ENCODE measurements at regions not wholly inside any gene's neighbourhood (a gene's known extent, or its start where the extent isn't known, plus 50 kb on each side); places are given as distances from the start of the nearest gene placed in this dataset.
A peak's percentile ranks its signal among the peaks of the same experiment; 100 is the strongest.
"Not testable (repeated sequence)": the region's sequence is repeated elsewhere in the genome, so short reads cannot be mapped to it uniquely, and the experiment has no call there.

GRCh38 chr2:161070693-161071479 lies 89.3 kb upstream of the TANK start:
- Histone ChIP-seq H3K4me1 (no peaks in the 10 kb centered on the region; the same call in 1 of the 2 replicates), H3K9me3 (no peaks in the 10 kb centered on the region), H3K4me3 (no peak overlapping the region), H3K36me3 (replicated peaks) (no peaks in the 10 kb centered on the region), H3K27me3 (ENCODE audit: low read depth) (peaks cover 6% of the 10 kb centered on the region)
- no peak for DNase-seq (ENCODE audit: low spot score in 2 of 2)
- in situ Hi-C loops (cut with MboI; ENCODE audit: low sequenced_read_pairs) = no loop called here

GRCh38 chr2:161072436-161072835 lies 87.8 kb upstream of the TANK start:
- H3K9me3 ChIP-seq; H3K36me3 ChIP-seq (replicated peaks); DNase-seq (ENCODE audit: low spot score in 2 of 2); H3K4me3 ChIP-seq; H3K27me3 ChIP-seq (ENCODE audit: low read depth); H3K4me1 ChIP-seq; in situ Hi-C loops (cut with MboI; ENCODE audit: low sequenced_read_pairs): not testable (repeated sequence)

GRCh38 chr2:161075701-161076100 lies 84.5 kb upstream of the TANK start:
- DNase-seq (ENCODE audit: low spot score in 2 of 2) = peak in 1 of 2 experiments; percentile 29
- Histone ChIP-seq H3K4me3 (no peak overlapping the region), H3K36me3 (replicated peaks) (no peaks in the 10 kb centered on the region), H3K9me3 (no peaks in the 10 kb centered on the region), H3K27me3 (ENCODE audit: low read depth) (no peaks in the 10 kb centered on the region), H3K4me1 (peaks cover 4% of the 10 kb centered on the region)
- in situ Hi-C loops (cut with MboI; ENCODE audit: low sequenced_read_pairs) = no loop called here

GRCh38 chr2:161076936-161077335 lies 83.3 kb upstream of the TANK start:
- H3K4me1 ChIP-seq = peaks cover 4% of the 10 kb centered on the region
- H3K36me3 ChIP-seq (replicated peaks) = no peaks in the 10 kb centered on the region
- no peak overlapping the region for H3K4me3 ChIP-seq
- in situ Hi-C loops (cut with MboI; ENCODE audit: low sequenced_read_pairs) = no loop called here
- no peaks in the 10 kb centered on the region for H3K9me3 ChIP-seq
- no peaks in the 10 kb centered on the region for H3K27me3 ChIP-seq (ENCODE audit: low read depth)
- DNase-seq (ENCODE audit: low spot score in 2 of 2) = no peak

GRCh38 chr2:161077367-161078210 lies 82.6 kb upstream of the TANK start:
- H3K4me3 ChIP-seq = no peak overlapping the region
- in situ Hi-C loops (cut with MboI; ENCODE audit: low sequenced_read_pairs) = no loop called here
- no peaks in the 10 kb centered on the region for H3K36me3 ChIP-seq (replicated peaks)
- no peaks in the 10 kb centered on the region for H3K27me3 ChIP-seq (ENCODE audit: low read depth)
- peaks cover 4% of the 10 kb centered on the region for H3K4me1 ChIP-seq
- no peak for DNase-seq (ENCODE audit: low spot score in 2 of 2)
- H3K9me3 ChIP-seq = no peaks in the 10 kb centered on the region

- H3K27me3 ChIP-seq (ENCODE audit: low read depth) = no peaks in the 10 kb centered on the region
- DNase-seq (ENCODE audit: low spot score in 2 of 2) = peak in 1 of 2 experiments; percentile 32
- no peaks in the 10 kb centered on the region for H3K36me3 ChIP-seq (replicated peaks)
- peaks cover 4% of the 10 kb centered on the region for H3K4me1 ChIP-seq
- H3K4me3 ChIP-seq = no peak overlapping the region
- in situ Hi-C loops (cut with MboI; ENCODE audit: low sequenced_read_pairs) = no loop called here
- H3K9me3 ChIP-seq = no peaks in the 10 kb centered on the region
Observed at GRCh38 chr2:161078211-161078539, 82.1 kb upstream of the TANK start.

GRCh38 chr2:161085149-161085548 lies 75.1 kb upstream of the TANK start:
- in situ Hi-C loops (cut with MboI; ENCODE audit: low sequenced_read_pairs) = no loop called here
- Histone ChIP-seq H3K4me1 (peaks cover 10% of the 10 kb centered on the region), H3K36me3 (replicated peaks) (no peaks in the 10 kb centered on the region), H3K4me3 (no peak overlapping the region), H3K9me3 (no peaks in the 10 kb centered on the region), H3K27me3 (ENCODE audit: low read depth) (no peaks in the 10 kb centered on the region)
- DNase-seq (ENCODE audit: low spot score in 2 of 2) = peak; percentile 42 to 50

GRCh38 chr2:161088658-161089350 lies 71.4 kb upstream of the TANK start:
- Histone ChIP-seq H3K4me3 (no peak overlapping the region), H3K9me3 (no peaks in the 10 kb centered on the region), H3K36me3 (replicated peaks) (no peaks in the 10 kb centered on the region), H3K27me3 (ENCODE audit: low read depth) (no peaks in the 10 kb centered on the region), H3K4me1 (peaks cover 10% of the 10 kb centered on the region)
- in situ Hi-C loops (cut with MboI; ENCODE audit: low sequenced_read_pairs) = no loop called here
- no peak for DNase-seq (ENCODE audit: low spot score in 2 of 2)

GRCh38 chr2:161090411-161090810 lies 69.8 kb upstream of the TANK start:
- Histone ChIP-seq H3K27me3 (ENCODE audit: low read depth) (no peaks in the 10 kb centered on the region), H3K9me3 (no peaks in the 10 kb centered on the region), H3K36me3 (replicated peaks) (no peaks in the 10 kb centered on the region), H3K4me1 (peaks cover 2% of the 10 kb centered on the region), H3K4me3 (no peak overlapping the region)
- in situ Hi-C loops (cut with MboI; ENCODE audit: low sequenced_read_pairs) = no loop called here
- DNase-seq (ENCODE audit: low spot score in 2 of 2) = no peak

GRCh38 chr2:161095314-161095713 lies 64.9 kb upstream of the TANK start:
- Histone ChIP-seq H3K9me3 (no peaks in the 10 kb centered on the region), H3K36me3 (replicated peaks) (no peaks in the 10 kb centered on the region), H3K27me3 (ENCODE audit: low read depth) (no peaks in the 10 kb centered on the region), H3K4me1 (no peaks in the 10 kb centered on the region), H3K4me3 (no peak overlapping the region)
- in situ Hi-C loops (cut with MboI; ENCODE audit: low sequenced_read_pairs) = no loop called here
- no peak for DNase-seq (ENCODE audit: low spot score in 2 of 2)

- DNase-seq (ENCODE audit: low spot score in 2 of 2) = no peak
- H3K9me3 ChIP-seq = no peaks in the 10 kb centered on the region
- H3K4me3 ChIP-seq = no peak overlapping the region
- no peaks in the 10 kb centered on the region for H3K27me3 ChIP-seq (ENCODE audit: low read depth)
- no peaks in the 10 kb centered on the region for H3K36me3 ChIP-seq (replicated peaks)
- in situ Hi-C loops (cut with MboI; ENCODE audit: low sequenced_read_pairs) = no loop called here
- H3K4me1 ChIP-seq = no peaks in the 10 kb centered on the region
Observed at GRCh38 chr2:161096336-161096735, 63.9 kb upstream of the TANK start.

GRCh38 chr2:161097157-161097556 lies 63.1 kb upstream of the TANK start:
- in situ Hi-C loops (cut with MboI; ENCODE audit: low sequenced_read_pairs) = no loop called here
- no peak overlapping the region for H3K4me3 ChIP-seq
- H3K27me3 ChIP-seq (ENCODE audit: low read depth) = no peaks in the 10 kb centered on the region
- H3K4me1 ChIP-seq = no peaks in the 10 kb centered on the region
- no peaks in the 10 kb centered on the region for H3K9me3 ChIP-seq
- no peak for DNase-seq (ENCODE audit: low spot score in 2 of 2)
- no peaks in the 10 kb centered on the region for H3K36me3 ChIP-seq (replicated peaks)

GRCh38 chr2:161100211-161100895 lies 59.9 kb upstream of the TANK start:
- Histone ChIP-seq H3K27me3 (ENCODE audit: low read depth) (no peaks in the 10 kb centered on the region), H3K4me1 (no peaks in the 10 kb centered on the region), H3K9me3 (no peaks in the 10 kb centered on the region), H3K36me3 (replicated peaks) (no peaks in the 10 kb centered on the region), H3K4me3 (no peak overlapping the region)
- DNase-seq (ENCODE audit: low spot score in 2 of 2) = no peak
- in situ Hi-C loops (cut with MboI; ENCODE audit: low sequenced_read_pairs) = no loop called here

All from HAP-1 (cell line).